Thyroid gland (tissue), 4 donors: ENCODE measurements at regions not wholly inside any gene's neighbourhood (a gene's known extent, or its start where the extent isn't known, plus 50 kb on each side); places are given as distances from the start of the nearest gene placed in this dataset.

ENCODE experiments used
- POLR2A ChIP-seq, 2 donors: fragments of 450-650 bp; IDR thresholded peaks; one replicate each; pipeline ENCODE4 v1.6.1; 2017; ENCODE audit warnings: antibody characterized with exemption in 2 of 2, mild to moderate bottlenecking in 2 of 2, moderate library complexity in 1 of 2
- TF ChIP-seq, protein P1 (sequence below), 6 experiments: fragments of 200-600 bp in 3 of 6; fragments of 450-650 bp in 3 of 6; sonication (generic) in 3 of 6; IDR thresholded peaks; one replicate each; pipeline ENCODE4 v1.5.1; 2016 to 2019; ENCODE audit warnings: antibody characterized with exemption in 6 of 6, mild to moderate bottlenecking in 2 of 6, inconsistent platforms in 1 of 6, moderate library complexity in 1 of 6

- no peak for TF ChIP-seq POLR2A (IDR thresholded peaks at IDR 0.05)
- TF ChIP-seq, protein P1, sequence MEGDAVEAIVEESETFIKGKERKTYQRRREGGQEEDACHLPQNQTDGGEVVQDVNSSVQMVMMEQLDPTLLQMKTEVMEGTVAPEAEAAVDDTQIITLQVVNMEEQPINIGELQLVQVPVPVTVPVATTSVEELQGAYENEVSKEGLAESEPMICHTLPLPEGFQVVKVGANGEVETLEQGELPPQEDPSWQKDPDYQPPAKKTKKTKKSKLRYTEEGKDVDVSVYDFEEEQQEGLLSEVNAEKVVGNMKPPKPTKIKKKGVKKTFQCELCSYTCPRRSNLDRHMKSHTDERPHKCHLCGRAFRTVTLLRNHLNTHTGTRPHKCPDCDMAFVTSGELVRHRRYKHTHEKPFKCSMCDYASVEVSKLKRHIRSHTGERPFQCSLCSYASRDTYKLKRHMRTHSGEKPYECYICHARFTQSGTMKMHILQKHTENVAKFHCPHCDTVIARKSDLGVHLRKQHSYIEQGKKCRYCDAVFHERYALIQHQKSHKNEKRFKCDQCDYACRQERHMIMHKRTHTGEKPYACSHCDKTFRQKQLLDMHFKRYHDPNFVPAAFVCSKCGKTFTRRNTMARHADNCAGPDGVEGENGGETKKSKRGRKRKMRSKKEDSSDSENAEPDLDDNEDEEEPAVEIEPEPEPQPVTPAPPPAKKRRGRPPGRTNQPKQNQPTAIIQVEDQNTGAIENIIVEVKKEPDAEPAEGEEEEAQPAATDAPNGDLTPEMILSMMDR (IDR thresholded peaks at IDR 0.05), result no peak
Observed at GRCh38 chr1:177723533-177723932, 246.3 kb downstream of the SEC16B start.
